Neural cell (in vitro differentiated cells): ENCODE measurements at regions not wholly inside any gene's neighbourhood (a gene's known extent, or its start where the extent isn't known, plus 50 kb on each side); places are given as distances from the start of the nearest gene placed in this dataset.

Experiments
- H2AFZ ChIP-seq: fragments of 200-600, 300-800 bp; sonication (generic), shearing (Covaris generic); 2 replicates; pipeline ENCODE4 v1.6.0; 2014; ENCODE audit warnings: low read depth, mild to moderate bottlenecking, antibody characterized with exemption, low read length, moderate library complexity
- H3F3A ChIP-seq: fragments of 200-600 bp; shearing (Covaris generic); 2 replicates; pipeline ENCODE4 v1.6.1; 2016; ENCODE audit warnings: mild to moderate bottlenecking, moderate library complexity, mixed read lengths, antibody characterized with exemption, low read length; ENCODE audit not compliant: insufficient read depth, poor library complexity, severe bottlenecking
- H3K27ac ChIP-seq: fragments of 200-600, 300-800 bp; sonication (generic), shearing (Covaris generic); 2 replicates; pipeline ENCODE4 v1.5.1; 2014; ENCODE audit warnings: mild to moderate bottlenecking, low read length, moderate library complexity
- H3K27me3 ChIP-seq: fragments of 300-800, 200-600 bp; sonication (generic), shearing (Covaris generic); 2 replicates; pipeline ENCODE4 v1.6.0; 2014; ENCODE audit warnings: mild to moderate bottlenecking, low read depth, low read length, moderate library complexity; ENCODE audit not compliant: insufficient read depth
- H3K36me3 ChIP-seq: fragments of 300-800, 200-600 bp; sonication (generic), shearing (Covaris generic); 2 replicates; pipeline ENCODE4 v1.5.1; 2014; ENCODE audit warnings: mild to moderate bottlenecking, antibody characterized with exemption, low read length, moderate library complexity; ENCODE audit not compliant: insufficient read depth
- H3K4me2 ChIP-seq: fragments of 300-800, 200-600 bp; sonication (generic), shearing (Covaris generic); 2 replicates; pipeline ENCODE4 v1.6.0; 2014; ENCODE audit warnings: mild to moderate bottlenecking, low read length
- H3K4me3 ChIP-seq: fragments of 300-800, 200-600 bp; sonication (generic), shearing (Covaris generic); 2 replicates; pipeline ENCODE4 v1.5.1; 2014; ENCODE audit warnings: mild to moderate bottlenecking, low read length, moderate library complexity
- H3K79me2 ChIP-seq: fragments of 200-600 bp; shearing (Covaris generic); replicated peaks from 2 replicates; pipeline ENCODE4 v1.6.0; 2014; ENCODE audit warnings: mild to moderate bottlenecking, low read length, moderate library complexity; ENCODE audit not compliant: insufficient read depth
- H3K9ac ChIP-seq: fragments of 300-800, 200-600 bp; sonication (generic), shearing (Covaris generic); 2 replicates; pipeline ENCODE4 v1.6.1; 2016; ENCODE audit warnings: mild to moderate bottlenecking, low read length, mixed read lengths
- H3K9me2 ChIP-seq: fragments of 200-600 bp; shearing (Covaris generic); 2 replicates; pipeline ENCODE4 v1.6.1; 2016; ENCODE audit warnings: mild to moderate bottlenecking, low read length, mixed read lengths; ENCODE audit not compliant: insufficient read depth
- H3K9me3 ChIP-seq: fragments of 200-600, 300-800 bp; sonication (generic), shearing (Covaris generic); 2 replicates; pipeline ENCODE4 v1.6.1; 2016; ENCODE audit warnings: mild to moderate bottlenecking, mixed run types, low read length, moderate library complexity, mixed read lengths
- H4K20me1 ChIP-seq: fragments of 200-600 bp; shearing (Covaris generic); 2 replicates; pipeline ENCODE4 v1.6.1; 2016; ENCODE audit warnings: mild to moderate bottlenecking, mixed run types; ENCODE audit not compliant: insufficient read depth
- EP300 ChIP-seq: fragments of 450-650 bp; conservative IDR thresholded peaks from 2 replicates; pipeline ENCODE4 v1.6.1; 2014; ENCODE audit warnings: antibody characterized with exemption, mild to moderate bottlenecking, moderate library complexity; ENCODE audit not compliant: poor library complexity, severe bottlenecking
- EZH2 ChIP-seq: fragments of 200-600, 300-800 bp; shearing (Covaris generic), sonication (generic); IDR thresholded peaks from 2 replicates; pipeline ENCODE4 v1.6.1; 2014; ENCODE audit warnings: antibody characterized with exemption, low read length, borderline replicate concordance, mild to moderate bottlenecking; ENCODE audit not compliant: insufficient read depth, poor library complexity, severe bottlenecking
- MXI1 ChIP-seq: fragments of 450-650 bp; conservative IDR thresholded peaks from 2 replicates; pipeline ENCODE4 v1.6.1; 2014; ENCODE audit warnings: antibody characterized with exemption, mild to moderate bottlenecking; ENCODE audit not compliant: poor library complexity, severe bottlenecking
- POLR2AphosphoS5 ChIP-seq: IDR thresholded peaks from 2 replicates; pipeline ENCODE4 v1.6.1; 2012
- RAD21 ChIP-seq: fragments of 450-650 bp; conservative IDR thresholded peaks from 2 replicates; pipeline ENCODE4 v1.6.1; 2014; ENCODE audit warnings: antibody characterized with exemption, mild to moderate bottlenecking, moderate library complexity
- SMC3 ChIP-seq: fragments of 450-650 bp; conservative IDR thresholded peaks from 2 replicates; pipeline ENCODE4 v1.6.1; 2014; ENCODE audit warnings: antibody characterized with exemption, mild to moderate bottlenecking, moderate library complexity; ENCODE audit not compliant: poor library complexity
- TAF1 ChIP-seq: IDR thresholded peaks from 2 replicates; pipeline ENCODE4 v1.6.1; 2012; ENCODE audit warnings: low read depth
- TF ChIP-seq, protein P1 (sequence below): fragments of 450-650 bp; IDR thresholded peaks from 2 replicates; pipeline ENCODE4 v1.5.1; 2014; ENCODE audit warnings: antibody characterized with exemption, mild to moderate bottlenecking, moderate library complexity; ENCODE audit not compliant: poor library complexity, severe bottlenecking
- TF ChIP-seq, protein P2 (sequence below): IDR thresholded peaks from 2 replicates; pipeline ENCODE4 v1.6.1; 2012; ENCODE audit warnings: borderline replicate concordance

GRCh38 chr2:196584903-196585302, 54.6 kb upstream of the CCDC150 start:
- peaks cover 22% of the 10 kb centered on the region for H3K79me2 ChIP-seq
- no peaks in the 10 kb centered on the region for H3F3A ChIP-seq
- H4K20me1 ChIP-seq: no peaks in the 10 kb centered on the region
- H3K9me3 ChIP-seq: no peaks in the 10 kb centered on the region
- no peak overlapping the region for H3K4me3 ChIP-seq
- no peak overlapping the region for H3K27ac ChIP-seq
- H3K9me2 ChIP-seq: no peaks in the 10 kb centered on the region
- H3K36me3 ChIP-seq: no peaks in the 10 kb centered on the region
- H3K9ac ChIP-seq: no peak overlapping the region
- H3K4me2 ChIP-seq: no peak overlapping the region
- no peaks in the 10 kb centered on the region for H3K27me3 ChIP-seq
- no peak for TF ChIP-seq TAF1
- no peak for TF ChIP-seq EP300
- TF ChIP-seq, protein P1, sequence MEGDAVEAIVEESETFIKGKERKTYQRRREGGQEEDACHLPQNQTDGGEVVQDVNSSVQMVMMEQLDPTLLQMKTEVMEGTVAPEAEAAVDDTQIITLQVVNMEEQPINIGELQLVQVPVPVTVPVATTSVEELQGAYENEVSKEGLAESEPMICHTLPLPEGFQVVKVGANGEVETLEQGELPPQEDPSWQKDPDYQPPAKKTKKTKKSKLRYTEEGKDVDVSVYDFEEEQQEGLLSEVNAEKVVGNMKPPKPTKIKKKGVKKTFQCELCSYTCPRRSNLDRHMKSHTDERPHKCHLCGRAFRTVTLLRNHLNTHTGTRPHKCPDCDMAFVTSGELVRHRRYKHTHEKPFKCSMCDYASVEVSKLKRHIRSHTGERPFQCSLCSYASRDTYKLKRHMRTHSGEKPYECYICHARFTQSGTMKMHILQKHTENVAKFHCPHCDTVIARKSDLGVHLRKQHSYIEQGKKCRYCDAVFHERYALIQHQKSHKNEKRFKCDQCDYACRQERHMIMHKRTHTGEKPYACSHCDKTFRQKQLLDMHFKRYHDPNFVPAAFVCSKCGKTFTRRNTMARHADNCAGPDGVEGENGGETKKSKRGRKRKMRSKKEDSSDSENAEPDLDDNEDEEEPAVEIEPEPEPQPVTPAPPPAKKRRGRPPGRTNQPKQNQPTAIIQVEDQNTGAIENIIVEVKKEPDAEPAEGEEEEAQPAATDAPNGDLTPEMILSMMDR: no peak
- no peak for TF ChIP-seq RAD21
- TF ChIP-seq, protein P2, sequence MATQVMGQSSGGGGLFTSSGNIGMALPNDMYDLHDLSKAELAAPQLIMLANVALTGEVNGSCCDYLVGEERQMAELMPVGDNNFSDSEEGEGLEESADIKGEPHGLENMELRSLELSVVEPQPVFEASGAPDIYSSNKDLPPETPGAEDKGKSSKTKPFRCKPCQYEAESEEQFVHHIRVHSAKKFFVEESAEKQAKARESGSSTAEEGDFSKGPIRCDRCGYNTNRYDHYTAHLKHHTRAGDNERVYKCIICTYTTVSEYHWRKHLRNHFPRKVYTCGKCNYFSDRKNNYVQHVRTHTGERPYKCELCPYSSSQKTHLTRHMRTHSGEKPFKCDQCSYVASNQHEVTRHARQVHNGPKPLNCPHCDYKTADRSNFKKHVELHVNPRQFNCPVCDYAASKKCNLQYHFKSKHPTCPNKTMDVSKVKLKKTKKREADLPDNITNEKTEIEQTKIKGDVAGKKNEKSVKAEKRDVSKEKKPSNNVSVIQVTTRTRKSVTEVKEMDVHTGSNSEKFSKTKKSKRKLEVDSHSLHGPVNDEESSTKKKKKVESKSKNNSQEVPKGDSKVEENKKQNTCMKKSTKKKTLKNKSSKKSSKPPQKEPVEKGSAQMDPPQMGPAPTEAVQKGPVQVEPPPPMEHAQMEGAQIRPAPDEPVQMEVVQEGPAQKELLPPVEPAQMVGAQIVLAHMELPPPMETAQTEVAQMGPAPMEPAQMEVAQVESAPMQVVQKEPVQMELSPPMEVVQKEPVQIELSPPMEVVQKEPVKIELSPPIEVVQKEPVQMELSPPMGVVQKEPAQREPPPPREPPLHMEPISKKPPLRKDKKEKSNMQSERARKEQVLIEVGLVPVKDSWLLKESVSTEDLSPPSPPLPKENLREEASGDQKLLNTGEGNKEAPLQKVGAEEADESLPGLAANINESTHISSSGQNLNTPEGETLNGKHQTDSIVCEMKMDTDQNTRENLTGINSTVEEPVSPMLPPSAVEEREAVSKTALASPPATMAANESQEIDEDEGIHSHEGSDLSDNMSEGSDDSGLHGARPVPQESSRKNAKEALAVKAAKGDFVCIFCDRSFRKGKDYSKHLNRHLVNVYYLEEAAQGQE: no peak
- no peak for TF ChIP-seq POLR2AphosphoS5
- no peak for TF ChIP-seq MXI1
- no peak for TF ChIP-seq EZH2
- TF ChIP-seq SMC3: no peak
- no peak overlapping the region for H2AFZ ChIP-seq

- H2AFZ ChIP-seq: no peak overlapping the region
- no peak overlapping the region for H3K9ac ChIP-seq
- H3K4me2 ChIP-seq: no peak overlapping the region
- H3K4me3 ChIP-seq: no peak overlapping the region
- no peaks in the 10 kb centered on the region for H4K20me1 ChIP-seq
- peaks cover 38% of the 10 kb centered on the region for H3K79me2 ChIP-seq
- H3F3A ChIP-seq: no peaks in the 10 kb centered on the region
- H3K27ac ChIP-seq: no peak overlapping the region
- H3K36me3 ChIP-seq: no peaks in the 10 kb centered on the region
- H3K9me2 ChIP-seq: no peaks in the 10 kb centered on the region
- TF ChIP-seq POLR2AphosphoS5 (no peak), EZH2 (no peak), SMC3 (no peak)
- no peaks in the 10 kb centered on the region for H3K27me3 ChIP-seq
- no peaks in the 10 kb centered on the region for H3K9me3 ChIP-seq
These were observed 53.0 kb upstream of the CCDC150 start for GRCh38 chr2:196586511-196586991.

GRCh38 chr2:196587056-196587455, 52.5 kb upstream of the CCDC150 start:
- Histone ChIP-seq H3F3A (no peaks in the 10 kb centered on the region), H3K9ac (no peak overlapping the region), H4K20me1 (no peaks in the 10 kb centered on the region), H3K4me2 (no peak overlapping the region), H3K27ac (no peak overlapping the region), H3K4me3 (no peak overlapping the region), H3K9me2 (no peaks in the 10 kb centered on the region), H3K27me3 (no peaks in the 10 kb centered on the region), H3K79me2 (peaks cover 43% of the 10 kb centered on the region), H3K9me3 (no peaks in the 10 kb centered on the region), H2AFZ (no peak overlapping the region), H3K36me3 (no peaks in the 10 kb centered on the region)
- no peak for TF ChIP-seq EP300
